GDM1 (cell line): ENCODE measurements at regions not wholly inside any gene's neighbourhood (a gene's known extent, or its start where the extent isn't known, plus 50 kb on each side); places are given as distances from the start of the nearest gene placed in this dataset.
"Not testable (repeated sequence)": the region's sequence is repeated elsewhere in the genome, so short reads cannot be mapped to it uniquely, and the experiment has no call there.

Source experiments
- DNase-seq: peaks from one replicate; lab custom pipeline; 2025; lab: John Stamatoyannopoulos, UW

DNA sequence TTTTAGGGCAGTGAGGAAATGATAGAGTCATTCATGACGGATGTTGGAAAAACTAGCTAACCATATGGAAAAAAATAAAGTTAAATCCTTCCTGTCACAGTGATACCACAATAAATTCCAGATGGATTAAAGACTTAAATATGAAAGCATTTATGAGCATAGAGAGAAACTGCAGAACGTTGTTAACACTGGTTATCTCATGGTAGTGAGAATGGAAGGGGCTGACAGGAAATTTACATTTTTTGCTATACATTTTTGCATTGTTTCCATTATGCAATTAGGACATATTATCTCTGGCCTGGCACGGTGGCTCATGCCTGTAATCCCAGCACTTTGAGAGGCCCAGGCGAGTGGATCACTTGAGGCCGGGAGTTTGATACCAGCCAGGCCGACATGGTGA lies 130.5 kb upstream of the VOPP1 start:
- not testable (repeated sequence) for DNase-seq

DNA sequence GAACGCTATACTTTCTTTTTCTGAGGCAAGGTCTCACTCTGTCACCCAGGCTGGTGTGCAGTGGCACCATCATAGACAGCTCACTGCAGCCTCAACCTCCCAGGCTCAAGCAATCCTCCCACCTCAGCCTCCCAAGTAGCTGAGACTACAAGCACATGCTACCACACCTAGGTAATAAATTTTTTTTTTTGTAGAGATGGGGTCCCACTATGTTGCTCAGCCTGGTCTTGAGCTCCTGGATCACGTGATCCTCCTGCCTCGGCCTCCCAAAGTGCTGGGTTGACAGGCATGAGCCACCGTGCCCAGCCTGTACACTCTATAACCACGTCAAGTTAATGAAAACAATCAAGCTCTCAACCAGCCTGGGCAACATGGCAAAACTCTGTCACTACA lies 127.1 kb upstream of the VOPP1 start:
- not testable (repeated sequence) for DNase-seq

DNA sequence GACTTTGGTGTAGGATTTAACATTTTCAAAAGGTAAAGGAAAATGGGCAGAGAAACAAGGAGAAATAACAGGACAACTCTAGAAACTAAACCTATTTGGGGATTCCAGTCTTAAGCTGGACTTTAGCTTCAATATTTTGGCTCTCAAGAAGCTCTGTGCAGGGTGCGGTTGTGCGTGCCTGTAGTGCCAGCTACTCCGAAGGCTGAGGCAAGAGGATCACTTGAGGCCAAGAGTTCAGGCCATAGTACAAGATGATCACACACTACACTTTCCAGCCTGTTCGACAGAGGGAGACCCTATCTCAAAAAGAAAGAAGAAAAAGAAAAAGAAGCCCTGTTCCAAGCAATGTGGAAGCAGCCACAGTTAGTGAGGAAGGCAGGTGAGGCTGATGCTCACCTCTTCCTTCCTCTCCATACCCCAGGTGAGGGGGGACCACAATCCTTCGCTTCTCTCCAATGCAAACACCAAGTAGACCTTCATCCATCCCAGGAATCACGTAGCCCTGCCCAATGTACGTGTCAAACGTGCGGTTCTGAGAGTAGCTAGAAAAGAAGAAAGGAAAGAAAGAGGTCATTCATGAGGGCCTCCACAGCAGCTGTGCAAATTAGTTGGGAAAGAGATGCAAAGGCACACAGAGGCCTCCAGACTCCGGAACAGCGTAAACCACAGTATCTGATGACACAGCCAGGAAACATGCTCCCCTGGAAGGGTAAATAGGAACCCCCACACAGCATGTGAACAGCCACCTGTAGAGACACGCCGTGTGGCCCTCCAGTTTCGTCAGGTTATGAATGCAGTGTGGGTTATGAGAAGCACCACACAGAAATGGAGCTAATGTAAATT lies 126.5 kb upstream of the VOPP1 start:
- not testable (repeated sequence) for DNase-seq

DNA sequence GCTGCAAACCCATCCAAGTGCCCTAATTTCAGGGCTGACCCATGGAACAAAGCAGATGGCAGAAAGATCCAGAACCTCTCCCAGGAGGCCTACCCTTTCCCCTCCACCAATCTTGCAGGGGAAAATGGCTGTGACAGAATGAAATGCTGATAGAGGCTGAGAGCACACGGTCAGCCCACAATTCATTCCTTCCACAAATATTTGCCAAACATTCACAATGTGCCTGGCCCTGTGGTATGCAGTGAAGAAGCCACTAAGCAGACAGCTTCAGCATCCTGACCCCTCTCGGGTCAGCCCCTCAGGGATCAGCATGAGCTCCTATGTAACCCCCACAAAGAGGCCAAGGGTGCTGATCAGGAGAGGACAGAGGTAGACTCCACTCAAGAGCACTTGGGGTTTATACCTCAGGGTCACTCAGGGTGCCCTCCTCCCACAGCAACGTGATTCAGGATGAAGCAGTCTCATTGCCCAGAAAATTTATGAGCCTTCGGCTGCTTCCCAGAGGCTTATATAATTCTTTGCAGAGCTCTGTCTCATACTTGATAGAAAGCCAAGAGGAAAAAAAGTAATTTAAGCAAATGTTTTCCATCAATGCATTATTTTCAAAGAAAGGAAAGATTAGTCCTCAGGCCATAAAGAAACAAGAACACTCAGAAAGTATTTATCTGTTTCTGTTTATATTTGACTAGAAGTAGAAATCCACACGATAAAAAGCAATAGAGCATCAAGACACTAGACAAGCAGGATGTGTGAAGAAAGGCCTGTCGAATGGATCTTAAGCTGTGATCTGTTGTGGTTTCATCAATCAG lies 123.8 kb upstream of the VOPP1 start:
- not testable (repeated sequence) for DNase-seq

DNA sequence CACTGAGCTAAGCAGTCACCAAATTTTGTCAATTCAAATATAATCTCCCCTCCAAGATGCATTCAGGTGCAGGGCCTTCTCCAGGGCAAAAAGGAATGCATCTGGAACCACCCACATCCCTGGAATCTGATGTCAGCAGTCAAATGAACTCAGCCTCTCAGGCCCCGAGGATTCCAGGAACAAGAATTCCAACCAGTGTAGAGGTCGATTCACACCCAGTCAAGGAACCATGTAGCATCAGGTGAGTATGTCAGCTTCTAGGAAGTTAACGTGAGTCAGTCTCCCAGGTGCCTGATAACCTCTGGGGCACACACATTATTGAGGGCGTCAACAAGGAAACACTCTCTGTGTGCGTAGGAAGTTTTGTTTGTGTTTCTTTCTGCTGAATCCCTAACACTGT lies 122.2 kb upstream of the VOPP1 start:
- not testable (repeated sequence) for DNase-seq

DNA sequence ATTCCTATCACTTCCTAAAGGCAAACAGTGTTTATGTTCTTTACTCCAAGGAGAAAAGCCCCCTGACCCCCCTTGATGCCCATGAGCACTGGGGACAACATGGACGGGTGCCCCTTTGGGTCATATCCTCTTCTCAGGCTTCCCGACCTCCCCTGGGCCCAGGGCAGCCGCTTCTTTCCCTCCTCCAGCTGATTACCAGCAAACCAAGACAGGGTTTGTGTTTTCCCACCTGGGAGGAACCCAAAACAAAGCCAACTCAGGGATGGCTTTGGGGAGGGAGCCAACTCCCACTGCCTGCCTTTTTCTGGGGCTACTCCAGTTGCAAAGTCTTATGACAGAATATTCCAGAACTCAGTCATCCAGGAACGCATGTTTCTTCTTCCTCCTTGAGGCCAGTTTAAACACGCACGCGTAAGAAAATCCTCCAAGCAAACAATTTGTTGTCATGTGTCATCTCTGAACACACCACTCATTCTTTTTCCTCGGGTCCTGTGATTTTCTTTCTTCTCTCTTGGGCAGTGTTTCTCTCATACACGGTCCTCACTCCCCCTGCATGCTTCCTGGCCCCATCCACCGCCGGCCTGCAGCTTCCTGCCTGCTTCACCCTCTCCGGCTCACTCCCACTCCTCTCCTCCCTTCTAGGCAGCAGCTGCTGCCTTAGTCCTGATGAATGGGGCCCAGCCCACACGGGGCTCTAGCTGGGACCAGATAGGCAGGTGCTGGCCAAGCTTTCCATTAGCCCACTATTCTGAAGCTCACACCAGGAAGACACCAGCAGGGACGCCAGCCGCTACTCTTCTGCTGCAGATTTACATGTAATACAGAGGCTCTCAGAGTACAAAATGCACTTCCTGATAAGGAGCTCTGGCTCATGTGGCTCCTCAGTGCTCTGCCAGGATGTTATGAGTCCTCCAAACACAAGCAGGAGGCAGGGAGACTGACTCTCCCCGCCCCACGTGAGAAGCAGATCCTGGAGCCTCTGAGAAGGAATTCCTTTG lies 116.7 kb upstream of the VOPP1 start:
- not testable (repeated sequence) for DNase-seq

DNA sequence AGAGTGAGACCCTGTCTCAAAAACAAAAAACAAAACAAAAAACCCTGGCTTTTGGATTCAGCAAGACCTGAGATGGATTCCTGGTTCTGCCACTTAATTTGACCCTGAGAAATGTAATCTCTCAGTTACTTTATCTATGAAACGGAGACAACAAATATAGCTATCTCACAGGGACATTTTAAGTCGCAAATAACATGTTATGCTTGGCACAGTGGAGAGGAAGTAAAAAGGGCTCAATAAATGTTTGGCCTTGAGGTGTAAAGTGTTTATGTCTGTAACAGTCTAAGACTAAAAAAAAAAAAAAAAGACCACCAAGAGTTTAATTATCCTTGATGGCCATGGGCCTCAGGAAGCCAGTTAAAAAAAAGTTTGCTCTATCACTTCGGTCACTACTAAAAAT lies 116.0 kb upstream of the VOPP1 start:
- not testable (repeated sequence) for DNase-seq

DNA sequence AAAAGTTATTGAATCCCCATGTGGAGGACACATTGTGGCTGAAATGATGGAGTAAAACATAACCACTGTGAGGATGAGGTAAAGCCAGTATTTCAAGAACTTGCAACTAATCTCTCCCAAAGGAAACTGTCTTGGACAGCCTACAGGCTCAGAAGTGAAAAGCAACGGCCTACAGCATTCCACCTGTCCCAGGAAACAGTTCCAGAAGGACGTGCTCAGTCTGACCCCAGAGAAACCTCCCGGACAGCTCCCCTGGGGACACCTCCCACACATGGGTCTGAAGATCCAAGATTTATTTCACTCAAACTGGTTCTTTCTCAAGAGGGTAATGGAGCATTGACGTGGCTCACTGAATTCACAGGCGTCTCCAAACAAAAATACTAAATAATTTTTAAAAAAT lies 115.0 kb upstream of the VOPP1 start:
- DNase-seq: not testable (repeated sequence)

DNA sequence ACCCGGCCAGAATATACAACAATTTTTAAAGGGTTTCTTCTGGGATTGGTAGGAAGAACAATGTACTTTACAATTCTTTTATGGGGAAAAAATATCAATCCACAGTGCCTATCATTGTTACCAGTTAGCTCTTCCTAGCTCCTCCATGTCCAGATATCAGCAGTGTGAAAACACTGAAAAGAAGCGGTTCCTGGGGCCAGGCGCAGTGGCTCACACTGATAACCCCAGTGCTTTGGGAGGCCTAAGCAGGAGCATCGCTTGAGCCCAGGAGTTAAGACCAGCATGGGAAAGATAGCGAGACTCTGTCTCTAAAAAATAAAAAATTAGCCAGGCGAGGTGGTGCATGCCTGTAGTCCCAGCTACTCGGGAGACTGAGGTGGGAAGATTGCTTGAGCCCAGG lies 114.5 kb upstream of the VOPP1 start:
- not testable (repeated sequence) for DNase-seq

DNA sequence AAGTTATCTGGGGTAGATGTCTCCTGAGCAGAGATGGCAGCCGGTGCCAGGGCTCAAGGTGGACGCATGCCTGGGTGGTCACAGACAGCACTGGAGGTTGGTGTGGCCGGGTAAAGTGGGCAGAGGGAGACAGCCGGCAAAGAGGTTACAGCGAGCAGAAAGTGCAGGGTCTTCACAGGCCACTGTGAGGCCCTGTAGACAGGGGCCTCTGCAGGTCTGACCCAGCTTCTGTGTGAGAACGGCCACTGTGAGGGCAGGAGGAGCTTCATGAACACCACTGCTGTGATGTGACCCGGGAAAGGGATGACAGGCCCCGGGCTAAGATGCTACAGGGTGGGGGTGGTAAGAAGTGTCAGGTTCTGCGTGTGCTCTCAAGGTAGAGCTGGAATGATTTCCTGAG lies 111.2 kb upstream of the VOPP1 start:
- DNase-seq: not testable (repeated sequence)

DNA sequence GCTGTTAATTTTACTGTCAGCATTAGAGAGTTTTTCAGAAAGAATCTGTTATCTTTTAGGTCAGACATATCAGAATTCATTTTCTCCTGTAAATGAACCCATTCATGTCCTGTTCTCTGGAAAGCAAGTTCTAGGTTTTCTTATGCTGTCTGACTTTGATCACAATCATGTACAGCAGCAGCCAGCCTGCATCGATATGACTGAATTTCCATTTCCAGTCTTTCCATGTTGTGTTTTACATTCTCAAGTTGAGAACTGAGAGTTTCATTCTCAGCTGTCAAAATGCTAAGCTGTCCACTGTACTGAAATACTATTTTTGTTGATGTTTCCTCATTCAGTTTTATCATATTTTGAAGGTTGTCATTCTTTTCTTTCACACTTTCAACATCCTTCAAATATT lies 103.3 kb upstream of the VOPP1 start:
- DNase-seq: not testable (repeated sequence)

DNA sequence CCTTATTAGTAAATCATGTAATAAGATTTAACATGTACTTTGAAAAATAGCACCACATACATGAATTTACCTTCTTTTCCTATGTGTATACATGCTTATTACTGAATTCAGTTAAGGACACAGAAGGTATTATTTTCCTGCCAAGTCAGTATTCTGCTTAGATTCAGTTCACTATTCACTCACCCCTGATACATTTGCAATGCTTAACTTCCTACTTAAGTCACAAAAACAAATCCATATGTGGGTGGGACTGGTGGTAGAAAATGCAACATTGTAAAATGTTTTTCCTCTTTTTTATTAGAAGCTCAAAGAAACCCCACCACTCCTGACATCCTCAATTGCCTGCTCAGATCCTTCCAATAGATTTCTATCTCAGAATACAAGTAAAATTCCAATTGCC lies 101.2 kb upstream of the VOPP1 start:
- not testable (repeated sequence) for DNase-seq

DNA sequence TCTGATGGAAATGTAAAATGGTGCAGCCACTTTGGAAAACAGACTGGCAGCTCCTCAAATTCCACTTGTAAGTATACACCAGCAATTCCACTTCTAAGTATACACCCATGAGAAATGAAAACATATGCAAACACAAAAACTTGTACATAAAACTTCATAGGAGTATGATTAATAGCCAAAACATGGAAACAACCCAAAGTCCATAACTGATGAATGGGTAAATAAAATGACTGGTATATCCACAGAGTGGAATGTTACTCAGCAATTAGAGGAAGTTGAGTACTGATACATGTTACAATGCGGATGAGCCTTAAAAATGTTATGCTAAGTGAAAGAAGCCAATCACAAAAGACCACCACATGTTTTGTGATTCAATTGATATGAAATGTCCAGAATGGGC lies 99.8 kb upstream of the VOPP1 start:
- not testable (repeated sequence) for DNase-seq

DNA sequence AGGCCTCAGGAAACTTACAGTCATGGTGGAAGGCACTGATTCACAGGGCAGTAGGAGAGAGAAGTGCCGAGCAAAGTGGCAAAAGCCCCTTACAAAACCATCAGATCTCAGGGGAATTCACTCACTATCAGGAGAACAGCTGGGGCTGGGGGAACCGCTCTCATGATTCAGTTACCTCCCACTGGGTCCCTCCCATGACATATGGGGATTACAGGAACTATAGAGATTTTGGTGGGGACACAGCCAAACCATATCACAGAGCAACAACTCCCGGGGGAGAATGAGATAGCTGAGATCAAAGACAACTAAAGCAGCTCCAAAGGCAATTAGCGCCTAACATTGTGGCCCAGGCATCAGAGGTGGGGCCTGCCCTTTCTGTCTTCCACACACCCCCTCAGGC lies 85.4 kb upstream of the VOPP1 start:
- DNase-seq: no peak

DNA sequence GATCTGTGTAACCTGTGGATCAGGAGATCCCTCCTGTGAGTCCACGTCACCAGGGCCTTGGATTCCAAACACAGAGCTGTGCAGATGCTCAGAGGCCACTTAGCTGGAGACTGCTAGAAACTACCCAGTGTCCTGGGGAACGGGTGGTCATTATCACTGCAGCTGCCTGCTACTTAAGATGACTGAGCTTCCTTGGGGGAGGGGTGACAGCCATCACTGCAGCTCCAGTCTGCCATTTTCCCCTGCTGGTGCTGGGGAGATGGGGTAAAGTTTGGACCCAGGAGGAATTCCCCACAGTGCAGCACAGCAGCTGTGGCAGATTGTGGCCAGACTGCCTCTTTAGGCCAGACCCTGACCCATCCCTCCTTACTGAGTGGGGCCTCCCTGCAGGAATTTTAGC lies 78.8 kb upstream of the VOPP1 start:
- no peak for DNase-seq

DNA sequence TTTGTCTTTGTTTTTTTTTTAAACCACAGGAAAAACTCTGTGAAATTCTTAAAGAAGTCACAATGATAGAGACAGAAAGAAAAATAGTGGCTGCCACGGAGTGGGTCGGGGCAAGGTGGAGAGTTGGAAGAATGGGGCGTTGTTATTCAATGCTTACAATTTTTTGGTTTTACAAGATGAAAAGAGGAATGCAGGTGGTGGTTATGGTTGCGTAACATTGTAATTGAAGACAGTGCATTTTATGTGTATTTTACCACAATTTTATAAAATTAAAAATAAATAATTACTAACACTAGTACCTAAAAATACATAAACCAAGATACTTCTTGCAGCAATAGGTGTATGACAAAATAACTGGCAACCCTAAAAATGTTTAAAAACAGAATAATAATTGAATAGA lies 76.9 kb upstream of the VOPP1 start:
- no peak for DNase-seq

DNA sequence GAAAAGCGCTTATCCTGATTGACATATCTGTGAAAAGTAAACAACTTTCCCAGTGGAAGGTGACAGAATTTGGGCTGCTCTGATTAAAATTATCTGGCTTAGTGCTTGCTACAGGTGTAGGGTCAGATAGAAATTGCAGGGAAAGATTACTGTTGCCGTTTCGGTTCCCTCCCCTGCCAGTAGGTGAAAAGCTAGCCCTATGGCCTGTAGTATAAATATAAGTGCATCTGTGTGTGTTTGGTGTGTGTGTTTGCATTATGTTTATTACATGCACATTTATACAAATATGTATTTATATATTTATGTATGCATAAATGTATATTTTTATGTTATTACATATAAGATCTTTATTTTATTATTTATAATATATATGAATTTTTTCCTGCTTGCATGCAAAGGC lies 72.3 kb upstream of the VOPP1 start:
- no peak for DNase-seq

DNA sequence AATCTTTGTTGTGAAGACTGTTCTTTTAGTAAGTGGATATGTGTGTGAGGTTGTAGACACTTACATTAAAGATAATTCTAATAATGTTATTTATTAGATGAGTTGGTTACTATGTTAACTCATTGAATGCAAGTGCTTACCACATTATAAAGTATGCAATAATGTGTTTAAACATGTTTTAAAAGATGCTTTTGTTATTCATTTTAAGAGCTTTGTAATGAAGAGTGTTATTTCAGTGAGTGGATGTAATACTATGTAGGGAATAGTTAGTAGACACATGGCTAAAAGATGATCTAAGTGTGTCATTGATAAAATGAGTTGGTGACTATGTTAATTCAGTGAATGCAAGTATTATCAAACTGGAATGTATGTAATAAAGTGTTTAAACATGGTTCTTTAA lies 70.0 kb upstream of the VOPP1 start:
- no peak for DNase-seq

DNA sequence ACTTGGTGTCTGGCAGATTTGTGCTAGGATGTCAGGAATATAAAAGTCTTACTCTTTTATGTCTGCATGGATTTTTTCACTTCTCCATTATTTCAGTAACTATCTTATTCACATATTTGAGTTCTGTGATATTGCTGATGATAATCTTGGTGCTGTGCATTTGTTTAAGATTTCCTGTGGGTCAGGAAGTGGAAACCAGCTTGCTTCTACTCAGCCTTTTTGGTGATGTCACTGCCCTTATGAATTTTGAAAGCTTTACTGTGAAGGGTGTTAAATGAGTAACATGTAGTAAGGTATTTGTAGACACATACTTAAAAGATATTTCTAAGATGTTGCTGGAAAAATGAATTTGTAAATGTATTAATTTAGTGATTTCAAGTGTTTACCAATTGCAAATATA lies 69.5 kb upstream of the VOPP1 start:
- DNase-seq: peak; percentile 39

DNA sequence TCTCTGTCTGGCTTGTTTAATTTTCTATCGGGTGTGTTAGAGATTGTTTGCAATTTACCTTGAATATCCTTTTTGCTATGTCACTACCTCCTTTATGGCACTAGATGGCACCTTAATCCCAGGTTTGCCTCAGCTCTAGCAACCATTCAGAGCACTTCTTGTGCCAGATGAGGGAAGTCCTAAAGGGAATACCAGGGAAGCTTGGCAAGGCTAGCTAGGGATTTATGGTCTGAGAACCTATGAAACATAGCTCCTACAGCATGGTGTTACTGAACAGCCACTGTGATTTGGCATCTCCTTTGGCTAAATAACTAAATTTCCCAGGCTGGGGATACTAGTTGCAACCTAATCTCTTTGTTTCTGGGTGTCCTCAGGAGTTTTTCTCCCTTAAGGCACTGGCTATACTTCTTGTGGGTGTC lies 69.0 kb upstream of the VOPP1 start:
- peak; percentile 33 for DNase-seq

DNA sequence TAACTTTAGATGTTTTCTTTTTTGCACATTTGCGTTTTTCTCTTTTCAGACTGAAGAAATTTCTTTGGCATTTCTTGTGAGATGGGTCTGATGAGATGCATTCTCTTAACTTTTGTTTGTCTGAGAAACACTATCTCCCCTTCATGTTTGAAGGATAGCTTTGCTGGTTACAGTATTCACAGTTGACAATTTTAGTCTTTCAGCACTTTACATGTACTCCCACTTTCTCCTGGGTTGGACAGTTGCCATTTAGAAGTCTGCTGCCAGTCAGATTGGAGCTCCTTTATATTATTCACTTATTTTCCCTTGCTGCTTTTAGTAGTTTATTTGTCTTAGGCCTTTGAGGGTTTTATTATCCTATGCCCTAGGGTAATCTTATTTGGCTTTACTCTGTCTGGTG lies 67.3 kb upstream of the VOPP1 start:
- DNase-seq: no peak
